ENCODE measurements at regions not wholly inside any gene's neighbourhood (a gene's known extent, or its start where the extent isn't known, plus 50 kb on each side); places are given as distances from the start of the nearest gene placed in this dataset.

DNA sequence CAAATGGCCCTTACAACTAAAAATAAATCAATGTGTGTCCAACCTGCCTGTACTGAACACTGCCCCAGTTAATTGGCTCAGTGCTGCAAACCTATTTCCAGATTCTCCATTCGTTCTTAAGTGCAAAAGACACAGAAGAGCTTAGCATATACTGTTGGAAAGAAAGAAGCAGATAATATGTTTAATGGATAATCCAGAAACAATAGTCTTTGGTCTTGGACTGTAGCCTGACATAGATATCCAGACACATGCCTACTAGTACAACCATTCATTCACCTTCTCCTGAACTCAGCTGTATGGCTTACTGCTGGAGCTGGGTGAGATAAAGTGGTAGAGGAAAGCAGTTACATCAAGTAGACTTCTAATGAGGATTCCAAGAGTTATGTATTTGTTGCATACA lies 77.0 kb downstream of the LUZP4 start (continued):
- TF ChIP-seq ZNF687 (IDR thresholded peaks at IDR 0.05) (no peak), CREB1 (IDR thresholded peaks at IDR 0.05; ENCODE audit: low read depth) (no peak)

- peak; percentile 51 for ATAC-seq
- H3K4me2 ChIP-seq (ENCODE audit: control insufficient read depth, insufficient read depth), result no peak overlapping the region
- no TSS peak for BruUV-seq (replicated peaks)
Measured at GRCh38 chrX:115367455-115367854, 77.9 kb downstream of the LUZP4 start.

More at GRCh38 chrX:115367455-115367854, 77.9 kb downstream of the LUZP4 start:
- ChIA-PET RAD21 (ENCODE audit: unreplicated experiment) (no interaction called here), POLR2A (no interaction called here), SMC1A (ENCODE audit: uncharacterized antibody, unreplicated experiment) (interaction anchor here (0.7 kb wide), 1 partner anchor 151 kb away, joined by 3 read pairs; no protein-coding TSS in a partner anchor), CTCF (no interaction called here)
- Histone ChIP-seq H3K4me3 (no peak overlapping the region), H3K27ac (ENCODE audit: control insufficient read depth, insufficient read depth) (no peak overlapping the region), H4K20me1 (ENCODE audit: control insufficient read depth, insufficient read depth) (no peaks in the 10 kb centered on the region), H3K79me2 (ENCODE audit: control insufficient read depth, insufficient read depth, low read length) (no peaks in the 10 kb centered on the region), H3K27me3 (replicated peaks in 1 of 2; ENCODE audit: control insufficient read depth in 2 of 2, insufficient read depth in 2 of 2, low read length in 1 of 2) (no peaks in the 10 kb centered on the region; a peak in 1 of 4 replicates), H2AFZ (ENCODE audit: control insufficient read depth, low read depth, low read length) (no peak overlapping the region), H3K9me3 (replicated peaks; ENCODE audit: control insufficient read depth, insufficient read depth, low read length) (no peaks in the 10 kb centered on the region), H3K9ac (ENCODE audit: control insufficient read depth, insufficient read depth, low read length) (no peak overlapping the region), H3K36me3 (ENCODE audit: control insufficient read depth in 2 of 2, insufficient read depth in 2 of 2, low read length in 1 of 2) (no peaks in the 10 kb centered on the region), H3K4me1 (ENCODE audit: control insufficient read depth, insufficient read depth, low read length) (no peaks in the 10 kb centered on the region)
- 3% methylated on average over 6 of the region's 6 CpGs for WGBS (ENCODE audit: insufficient coverage, insufficient replicate concordance, low lambda C conversion rate, missing lambda C conversion rate)
- intact Hi-C loops (cut with micrococcal nuclease; ENCODE audit: unreplicated experiment) (no loop called here), in situ Hi-C loops (cut with MboI) (no loop called here)
- FAIRE-seq, result no peak
- no peak for DNase-seq (ENCODE audit: low read depth, low spot score)
- no peak for TF ChIP-seq USF2 (IDR thresholded peaks at IDR 0.05; ENCODE audit: borderline replicate concordance, low read depth, low read length)
- TF ChIP-seq BRCA1 (IDR thresholded peaks at IDR 0.05; ENCODE audit: low read depth, low read length), result no peak
- TF ChIP-seq SREBF1 (IDR thresholded peaks at IDR 0.05; ENCODE audit: low read length), result no peak
- TF ChIP-seq, protein P1, sequence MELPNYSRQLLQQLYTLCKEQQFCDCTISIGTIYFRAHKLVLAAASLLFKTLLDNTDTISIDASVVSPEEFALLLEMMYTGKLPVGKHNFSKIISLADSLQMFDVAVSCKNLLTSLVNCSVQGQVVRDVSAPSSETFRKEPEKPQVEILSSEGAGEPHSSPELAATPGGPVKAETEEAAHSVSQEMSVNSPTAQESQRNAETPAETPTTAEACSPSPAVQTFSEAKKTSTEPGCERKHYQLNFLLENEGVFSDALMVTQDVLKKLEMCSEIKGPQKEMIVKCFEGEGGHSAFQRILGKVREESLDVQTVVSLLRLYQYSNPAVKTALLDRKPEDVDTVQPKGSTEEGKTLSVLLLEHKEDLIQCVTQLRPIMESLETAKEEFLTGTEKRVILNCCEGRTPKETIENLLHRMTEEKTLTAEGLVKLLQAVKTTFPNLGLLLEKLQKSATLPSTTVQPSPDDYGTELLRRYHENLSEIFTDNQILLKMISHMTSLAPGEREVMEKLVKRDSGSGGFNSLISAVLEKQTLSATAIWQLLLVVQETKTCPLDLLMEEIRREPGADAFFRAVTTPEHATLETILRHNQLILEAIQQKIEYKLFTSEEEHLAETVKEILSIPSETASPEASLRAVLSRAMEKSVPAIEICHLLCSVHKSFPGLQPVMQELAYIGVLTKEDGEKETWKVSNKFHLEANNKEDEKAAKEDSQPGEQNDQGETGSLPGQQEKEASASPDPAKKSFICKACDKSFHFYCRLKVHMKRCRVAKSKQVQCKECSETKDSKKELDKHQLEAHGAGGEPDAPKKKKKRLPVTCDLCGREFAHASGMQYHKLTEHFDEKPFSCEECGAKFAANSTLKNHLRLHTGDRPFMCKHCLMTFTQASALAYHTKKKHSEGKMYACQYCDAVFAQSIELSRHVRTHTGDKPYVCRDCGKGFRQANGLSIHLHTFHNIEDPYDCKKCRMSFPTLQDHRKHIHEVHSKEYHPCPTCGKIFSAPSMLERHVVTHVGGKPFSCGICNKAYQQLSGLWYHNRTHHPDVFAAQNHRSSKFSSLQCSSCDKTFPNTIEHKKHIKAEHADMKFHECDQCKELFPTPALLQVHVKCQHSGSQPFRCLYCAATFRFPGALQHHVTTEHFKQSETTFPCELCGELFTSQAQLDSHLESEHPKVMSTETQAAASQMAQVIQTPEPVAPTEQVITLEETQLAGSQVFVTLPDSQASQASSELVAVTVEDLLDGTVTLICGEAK (IDR thresholded peaks at IDR 0.05; ENCODE audit: borderline replicate concordance), result no peak
- no peak for TF ChIP-seq MXI1 (IDR thresholded peaks at IDR 0.05; ENCODE audit: low read depth, low read length)
- TF ChIP-seq NFYB (IDR thresholded peaks at IDR 0.05; ENCODE audit: insufficient read depth, low read depth, low read length), result no peak
